IMR-90 (cell line): ENCODE measurements at regions not wholly inside any gene's neighbourhood (a gene's known extent, or its start where the extent isn't known, plus 50 kb on each side); places are given as distances from the start of the nearest gene placed in this dataset.

Source experiments
- ATAC-seq: fragments of 200-7000 bp; cut with Tn5 transposase; 2 replicates; pipeline ENCODE4 v1.9.1; 2020; ENCODE audit warnings: low read depth, mild to moderate bottlenecking, moderate library complexity
- BruUV-seq: library from RNA; stranded (reverse); fragments of 400-500 nt; replicated peaks from 2 replicates; lab custom pipeline; 2021; lab: Mats Ljungman, UMichigan
- CTCF ChIA-PET: fragments of 300-600 bp; formaldehyde crosslinking; extraction: SDS; loops from one replicate; lab custom pipeline; 2021; ENCODE audit warnings: antibody characterized with exemption; lab: Yijun Ruan, JAX
- POLR2A ChIA-PET: fragments of 300-600 bp; sonication (Branson Sonifier 250); formaldehyde crosslinking; loops from one replicate; lab custom pipeline; 2022; ENCODE audit warnings: antibody characterized with exemption; ENCODE audit not compliant: unreplicated experiment; lab: Charles Lee
- DNase-seq: peaks from one replicate; pipeline ENCODE4 v3.0.0; 2013
- H2AFZ ChIP-seq: replicated peaks from 2 replicates; pipeline ENCODE3; 2013; ENCODE audit warnings: low read length, mild to moderate bottlenecking; ENCODE audit not compliant: poor library complexity
- H2AK5ac ChIP-seq: 2 replicates; pipeline ENCODE4 v1.6.1; 2013; ENCODE audit warnings: low read depth, low read length, inconsistent platforms
- H2AK9ac ChIP-seq: replicated peaks from 2 replicates; pipeline ENCODE3; 2013; ENCODE audit warnings: mild to moderate bottlenecking, low read depth, low read length, moderate library complexity; ENCODE audit not compliant: poor library complexity
- H2BK120ac ChIP-seq: 2 replicates; pipeline ENCODE4 v1.6.1; 2013; ENCODE audit warnings: low read depth, low read length, inconsistent platforms
- H2BK15ac ChIP-seq: 3 replicates; pipeline ENCODE4 v1.6.1; 2013; ENCODE audit warnings: low read depth, low read length, inconsistent platforms
- H2BK20ac ChIP-seq: 2 replicates; pipeline ENCODE4 v1.6.1; 2013; ENCODE audit warnings: low read depth, mild to moderate bottlenecking, inconsistent platforms, low read length, moderate library complexity
- H2BK5ac ChIP-seq: 2 replicates; pipeline ENCODE4 v1.6.1; 2013; ENCODE audit warnings: mild to moderate bottlenecking, low read depth, low read length, inconsistent platforms; ENCODE audit not compliant: poor library complexity, severe bottlenecking
- H3K14ac ChIP-seq: replicated peaks from 2 replicates; pipeline ENCODE4 v1.6.1; 2013; ENCODE audit warnings: low read depth, low read length, inconsistent platforms
- H3K18ac ChIP-seq: 2 replicates; pipeline ENCODE4 v1.6.1; 2013; ENCODE audit warnings: low read depth, low read length, control low read depth
- H3K23ac ChIP-seq: 2 replicates; pipeline ENCODE4 v1.6.1; 2013; ENCODE audit warnings: low read depth, low read length, inconsistent platforms
- H3K27ac ChIP-seq: 2 replicates; pipeline ENCODE4 v1.5.1; 2013; ENCODE audit warnings: mild to moderate bottlenecking, control low read depth, low read length; ENCODE audit not compliant: insufficient read depth
- H3K27me3 ChIP-seq: 2 replicates; pipeline ENCODE4 v1.6.1; 2013; ENCODE audit warnings: low read length; ENCODE audit not compliant: control insufficient read depth, insufficient read depth
- H3K36me3 ChIP-seq: 2 replicates; pipeline ENCODE4 v1.6.1; 2013; ENCODE audit warnings: low read length, mixed read lengths; ENCODE audit not compliant: control insufficient read depth, insufficient read depth
- H3K4ac ChIP-seq: 2 replicates; pipeline ENCODE4 v1.6.1; 2013; ENCODE audit warnings: low read depth, low read length, inconsistent platforms
- H3K4me1 ChIP-seq: 2 replicates; pipeline ENCODE4 v1.6.1; 2013; ENCODE audit warnings: low read length, mixed read lengths; ENCODE audit not compliant: control insufficient read depth, insufficient read depth
- H3K4me2 ChIP-seq: 2 replicates; pipeline ENCODE4 v1.6.1; 2013; ENCODE audit warnings: low read depth, mild to moderate bottlenecking, control low read depth, low read length, moderate library complexity
- H3K4me3 ChIP-seq: 2 replicates; pipeline ENCODE4 v1.5.1; 2013; ENCODE audit warnings: low read depth, mild to moderate bottlenecking, control low read depth, low read length, moderate library complexity; ENCODE audit not compliant: insufficient read depth
- H3K56ac ChIP-seq: 2 replicates; pipeline ENCODE4 v1.6.1; 2013; ENCODE audit warnings: low read length, inconsistent platforms; ENCODE audit not compliant: insufficient read depth; ENCODE audit errors: extremely low read depth
- H3K79me1 ChIP-seq, 2 experiments: 2 replicates each; pipeline ENCODE4 v1.6.1; 2013; ENCODE audit warnings: low read length in 2 of 2, inconsistent platforms in 1 of 2, low read depth in 1 of 2
- H3K9ac ChIP-seq: 2 replicates; pipeline ENCODE4 v1.6.1; 2013; ENCODE audit warnings: low read depth, low read length, control low read depth
- H3K9me1 ChIP-seq: 2 replicates; pipeline ENCODE4 v1.6.1; 2013; ENCODE audit warnings: low read length, inconsistent platforms; ENCODE audit not compliant: insufficient read depth
- H3K9me3 ChIP-seq: 2 replicates; pipeline ENCODE4 v1.6.1; 2013; ENCODE audit warnings: low read length; ENCODE audit not compliant: control insufficient read depth, insufficient read depth
- H4K20me1 ChIP-seq: 2 replicates; pipeline ENCODE4 v1.6.1; 2013; ENCODE audit warnings: low read length, inconsistent platforms; ENCODE audit not compliant: insufficient read depth
- H4K5ac ChIP-seq: 2 replicates; pipeline ENCODE4 v1.6.1; 2013; ENCODE audit warnings: mild to moderate bottlenecking, low read depth, low read length, control low read depth
- H4K8ac ChIP-seq, 2 experiments: 2 replicates each; pipeline ENCODE4 v1.6.1; 2013; ENCODE audit warnings: low read depth in 2 of 2, low read length in 2 of 2, control low read depth in 1 of 2, inconsistent platforms in 1 of 2
- H4K91ac ChIP-seq: 2 replicates; pipeline ENCODE4 v1.6.1; 2013; ENCODE audit warnings: low read depth, low read length, inconsistent platforms; ENCODE audit not compliant: insufficient read depth
- BHLHE40 ChIP-seq: fragments of 150-350 bp; IDR thresholded peaks from 2 replicates; pipeline ENCODE4 v1.6.1; 2016; ENCODE audit warnings: mild to moderate bottlenecking, low read depth, low read length
- CEBPB ChIP-seq: IDR thresholded peaks from 2 replicates; pipeline ENCODE4 v1.6.1; 2012; ENCODE audit warnings: low read depth, low read length, improper control_type of control experiment
- CHD1 ChIP-seq: IDR thresholded peaks from 2 replicates; pipeline ENCODE4 v1.6.1; 2012; ENCODE audit warnings: low read depth, low read length, improper control_type of control experiment
- FOS ChIP-seq: fragments of 150-350 bp; IDR thresholded peaks from 2 replicates; pipeline ENCODE4 v1.6.1; 2016; ENCODE audit warnings: low read depth, low read length
- MAFK ChIP-seq: IDR thresholded peaks from 2 replicates; pipeline ENCODE4 v1.6.1; 2012; ENCODE audit warnings: low read depth, low read length, improper control_type of control experiment
- MAZ ChIP-seq: IDR thresholded peaks from 2 replicates; pipeline ENCODE4 v1.6.1; 2012; ENCODE audit warnings: low read depth, mild to moderate bottlenecking, low read length, improper control_type of control experiment, moderate library complexity, borderline replicate concordance
- MXI1 ChIP-seq: IDR thresholded peaks from 2 replicates; pipeline ENCODE4 v1.6.1; 2012; ENCODE audit warnings: low read depth, mild to moderate bottlenecking, low read length, moderate library complexity, borderline replicate concordance
- POLR2A ChIP-seq: IDR thresholded peaks from 2 replicates; pipeline ENCODE4 v1.6.1; 2012; ENCODE audit warnings: mild to moderate bottlenecking, low read depth, low read length
- RAD21 ChIP-seq: IDR thresholded peaks from 2 replicates; pipeline ENCODE4 v1.6.1; 2012; ENCODE audit warnings: low read length, improper control_type of control experiment
- RCOR1 ChIP-seq: IDR thresholded peaks from 2 replicates; pipeline ENCODE4 v1.6.1; 2012; ENCODE audit warnings: mild to moderate bottlenecking, low read length, improper control_type of control experiment; ENCODE audit not compliant: insufficient replicate concordance
- RFX5 ChIP-seq: IDR thresholded peaks from 2 replicates; pipeline ENCODE4 v1.8.0; 2012; ENCODE audit warnings: low read depth, mild to moderate bottlenecking, low read length, moderate library complexity
- SMC3 ChIP-seq: fragments of 150-350 bp; IDR thresholded peaks from 2 replicates; pipeline ENCODE4 v1.6.1; 2016; ENCODE audit warnings: low read depth, mild to moderate bottlenecking, antibody characterized with exemption, low read length, moderate library complexity
- WGBS, 2 experiments: methylation state at CpG; one replicate each; pipeline versions ENCODE4 v1.1.5 to v1.1.7; 2013; ENCODE audit warnings: missing lambda C conversion rate in 2 of 2; ENCODE audit not compliant: insufficient read length in 1 of 2; ENCODE audit errors: extremely low coverage in 2 of 2; 5-methylcytosine and 5-hydroxymethylcytosine counted together
- dilution Hi-C: fragments of 300-500 bp; cut with HindIII; formaldehyde crosslinking; loops from one replicate; pipeline ENCODE4 v1.14.3; 2018; ENCODE audit warnings: low sequenced_read_pairs; ENCODE audit not compliant: unreplicated experiment
- in situ Hi-C: fragments of 300-500 bp; cut with MboI; formaldehyde crosslinking; loops from 3 replicates; pipeline ENCODE4 v1.14.3; 2019; ENCODE audit warnings: low sequenced_read_pairs, inconsistent platforms, mixed read lengths
- intact Hi-C: fragments of 100-400 bp; cut with micrococcal nuclease; formaldehyde crosslinking; loops from 2 replicates; pipeline ENCODE4 v1.10.0; 2022
- TF ChIP-seq, protein P1 (sequence below): fragments of 150-350 bp; IDR thresholded peaks from 2 replicates; pipeline ENCODE4 v1.6.1; 2017; ENCODE audit warnings: mild to moderate bottlenecking, antibody characterized with exemption, low read length, low read depth
- TF ChIP-seq, protein P2 (sequence below): conservative IDR thresholded peaks from 2 replicates; pipeline ENCODE4 v1.5.1; 2012; ENCODE audit warnings: mild to moderate bottlenecking, low read depth, low read length, improper control_type of control experiment
- TF ChIP-seq, protein P3 (sequence below): fragments of 150-350 bp; IDR thresholded peaks from 2 replicates; pipeline ENCODE4 v1.6.1; 2016; ENCODE audit warnings: low read depth, mild to moderate bottlenecking, low read length, moderate library complexity, borderline replicate concordance

DNA sequence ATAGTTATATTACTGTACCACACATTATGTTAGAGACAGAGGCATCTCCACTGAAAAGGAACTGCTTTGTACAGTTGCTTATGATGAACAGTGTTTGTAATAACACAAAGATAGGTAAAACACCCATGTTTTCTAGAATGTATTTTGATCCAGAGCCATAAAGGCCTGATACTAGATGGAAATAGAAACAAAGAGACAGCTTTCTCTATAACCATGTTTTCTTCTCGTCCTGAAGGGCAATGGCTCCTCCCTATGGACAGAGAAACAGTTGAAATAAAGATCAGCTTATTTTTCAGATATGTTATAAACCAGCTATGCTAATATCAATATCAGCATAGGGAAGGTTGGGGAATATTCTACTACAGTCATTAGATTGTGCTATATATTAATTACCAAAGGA is 109.2 kb downstream of the ATXN7L3B start:
- no peak overlapping the region for H4K5ac ChIP-seq
- WGBS, 2 experiments = no CpG with 5 or more reads among the region's 1 CpG
- H2AK9ac ChIP-seq = no peak overlapping the region
- no peak overlapping the region for H2AK5ac ChIP-seq
- H3K27me3 ChIP-seq = no peaks in the 10 kb centered on the region
- TF ChIP-seq CHD1 (no peak), RCOR1 (no peak), RFX5 (no peak), FOS (no peak), CEBPB (no peak), BHLHE40 (no peak), RAD21 (0 out of 2 replicates have a peak, but pooled peaks have one; percentile 8), MXI1 (no peak), MAZ (no peak), POLR2A (no peak), SMC3 (no peak), MAFK (no peak)
- TF ChIP-seq, protein P1, sequence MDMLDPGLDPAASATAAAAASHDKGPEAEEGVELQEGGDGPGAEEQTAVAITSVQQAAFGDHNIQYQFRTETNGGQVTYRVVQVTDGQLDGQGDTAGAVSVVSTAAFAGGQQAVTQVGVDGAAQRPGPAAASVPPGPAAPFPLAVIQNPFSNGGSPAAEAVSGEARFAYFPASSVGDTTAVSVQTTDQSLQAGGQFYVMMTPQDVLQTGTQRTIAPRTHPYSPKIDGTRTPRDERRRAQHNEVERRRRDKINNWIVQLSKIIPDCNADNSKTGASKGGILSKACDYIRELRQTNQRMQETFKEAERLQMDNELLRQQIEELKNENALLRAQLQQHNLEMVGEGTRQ = no peak
- TF ChIP-seq, protein P2, sequence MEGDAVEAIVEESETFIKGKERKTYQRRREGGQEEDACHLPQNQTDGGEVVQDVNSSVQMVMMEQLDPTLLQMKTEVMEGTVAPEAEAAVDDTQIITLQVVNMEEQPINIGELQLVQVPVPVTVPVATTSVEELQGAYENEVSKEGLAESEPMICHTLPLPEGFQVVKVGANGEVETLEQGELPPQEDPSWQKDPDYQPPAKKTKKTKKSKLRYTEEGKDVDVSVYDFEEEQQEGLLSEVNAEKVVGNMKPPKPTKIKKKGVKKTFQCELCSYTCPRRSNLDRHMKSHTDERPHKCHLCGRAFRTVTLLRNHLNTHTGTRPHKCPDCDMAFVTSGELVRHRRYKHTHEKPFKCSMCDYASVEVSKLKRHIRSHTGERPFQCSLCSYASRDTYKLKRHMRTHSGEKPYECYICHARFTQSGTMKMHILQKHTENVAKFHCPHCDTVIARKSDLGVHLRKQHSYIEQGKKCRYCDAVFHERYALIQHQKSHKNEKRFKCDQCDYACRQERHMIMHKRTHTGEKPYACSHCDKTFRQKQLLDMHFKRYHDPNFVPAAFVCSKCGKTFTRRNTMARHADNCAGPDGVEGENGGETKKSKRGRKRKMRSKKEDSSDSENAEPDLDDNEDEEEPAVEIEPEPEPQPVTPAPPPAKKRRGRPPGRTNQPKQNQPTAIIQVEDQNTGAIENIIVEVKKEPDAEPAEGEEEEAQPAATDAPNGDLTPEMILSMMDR = 0 out of 2 replicates have a peak, but pooled peaks have one; percentile 9
- TF ChIP-seq, protein P3, sequence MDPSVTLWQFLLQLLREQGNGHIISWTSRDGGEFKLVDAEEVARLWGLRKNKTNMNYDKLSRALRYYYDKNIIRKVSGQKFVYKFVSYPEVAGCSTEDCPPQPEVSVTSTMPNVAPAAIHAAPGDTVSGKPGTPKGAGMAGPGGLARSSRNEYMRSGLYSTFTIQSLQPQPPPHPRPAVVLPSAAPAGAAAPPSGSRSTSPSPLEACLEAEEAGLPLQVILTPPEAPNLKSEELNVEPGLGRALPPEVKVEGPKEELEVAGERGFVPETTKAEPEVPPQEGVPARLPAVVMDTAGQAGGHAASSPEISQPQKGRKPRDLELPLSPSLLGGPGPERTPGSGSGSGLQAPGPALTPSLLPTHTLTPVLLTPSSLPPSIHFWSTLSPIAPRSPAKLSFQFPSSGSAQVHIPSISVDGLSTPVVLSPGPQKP = no peak
- in situ Hi-C loops = no loop called here
- no peaks in the 10 kb centered on the region for H3K9me1 ChIP-seq
- no peak overlapping the region for H2AFZ ChIP-seq
- no peak overlapping the region for H3K27ac ChIP-seq
- no peak overlapping the region for H4K8ac ChIP-seq
- H3K18ac ChIP-seq = no peak overlapping the region
- no peak overlapping the region for H3K9ac ChIP-seq
- ATAC-seq (no peak), DNase-seq (no peak)
- H3K4me3 ChIP-seq = no peak overlapping the region
- no peak overlapping the region for H2BK20ac ChIP-seq
- H2BK15ac ChIP-seq = no peak overlapping the region
- no peak overlapping the region for H3K56ac ChIP-seq
- no peaks in the 10 kb centered on the region for H4K20me1 ChIP-seq
- BruUV-seq = no TSS peak
- no peak overlapping the region for H4K91ac ChIP-seq
- H3K14ac ChIP-seq = no peak overlapping the region
- dilution Hi-C loops = no loop called here
- H3K23ac ChIP-seq = no peak overlapping the region
- no peaks in the 10 kb centered on the region for H3K4me1 ChIP-seq
- ChIA-PET CTCF (interaction anchor here (0.5 kb wide), 1 partner anchor 770 kb away, joined by 3 read pairs; no protein-coding TSS in a partner anchor), POLR2A (no interaction called here)
- H2BK120ac ChIP-seq = no peak overlapping the region
- H3K4ac ChIP-seq = no peak overlapping the region
- H2BK5ac ChIP-seq = no peak overlapping the region
- no peaks in the 10 kb centered on the region for H3K79me1 ChIP-seq
- H3K36me3 ChIP-seq = no peaks in the 10 kb centered on the region
- no peaks in the 10 kb centered on the region for H3K9me3 ChIP-seq
- no peak overlapping the region for H3K4me2 ChIP-seq
- intact Hi-C loops = no loop called here
